ENCODE measurements at regions not wholly inside any gene's neighbourhood (a gene's known extent, or its start where the extent isn't known, plus 50 kb on each side); places are given as distances from the start of the nearest gene placed in this dataset.

GRCh38 chr20:41989935-41990635 is 371.9 kb upstream of the CHD6 start (continued):
- TF ChIP-seq ZBTB40 (IDR thresholded peaks at IDR 0.05) (no peak), ZBTB40 (CRISPR knock-in tag; IDR thresholded peaks at IDR 0.05) (no peak), ZNF232 (CRISPR knock-in tag; IDR thresholded peaks at IDR 0.05; ENCODE audit: borderline replicate concordance) (no peak)
